GM21825 (cell line): ENCODE measurements at regions not wholly inside any gene's neighbourhood (a gene's known extent, or its start where the extent isn't known, plus 50 kb on each side); places are given as distances from the start of the nearest gene placed in this dataset.

Experiments
- ATAC-seq: cut with Tn5 transposase; IDR thresholded peaks from one replicate; pipeline ENCODE4 v1.9.1; 2021; ENCODE audit warnings: mild to moderate bottlenecking, moderate library complexity; ENCODE audit not compliant: unreplicated experiment

GRCh38 chr2:21910832-21911507 is 787.2 kb downstream of the TDRD15 start:
- no peak for ATAC-seq

- no peak for ATAC-seq
These were observed 788.6 kb downstream of the TDRD15 start for GRCh38 chr2:21912405-21912804.

GRCh38 chr2:21915201-21915600 is 791.4 kb downstream of the TDRD15 start:
- no peak for ATAC-seq

- ATAC-seq = no peak
These were observed 793.3 kb downstream of the TDRD15 start for GRCh38 chr2:21916934-21917522.

- no peak for ATAC-seq
These were observed 797.0 kb downstream of the TDRD15 start for GRCh38 chr2:21920721-21921120.

GRCh38 chr2:21924640-21925285 is 801.0 kb downstream of the TDRD15 start:
- ATAC-seq = peak; percentile 74

- no peak for ATAC-seq
These were observed 804.5 kb downstream of the TDRD15 start for GRCh38 chr2:21928292-21928691.

GRCh38 chr2:21930226-21930625 is 806.5 kb downstream of the TDRD15 start:
- no peak for ATAC-seq

- no peak for ATAC-seq
These were observed 816.2 kb downstream of the TDRD15 start for GRCh38 chr2:21939967-21940366.

- ATAC-seq = no peak
These were observed 820.8 kb downstream of the TDRD15 start for GRCh38 chr2:21944536-21944935.

GRCh38 chr2:21945658-21946057 is 821.9 kb downstream of the TDRD15 start:
- ATAC-seq = no peak

GRCh38 chr2:21947046-21947445 is 823.3 kb downstream of the TDRD15 start:
- no peak for ATAC-seq

GRCh38 chr2:21966139-21966538 is 842.4 kb downstream of the TDRD15 start:
- no peak for ATAC-seq

GRCh38 chr2:21970971-21971370 is 847.2 kb downstream of the TDRD15 start:
- no peak for ATAC-seq

GRCh38 chr2:21972586-21972985 is 848.8 kb downstream of the TDRD15 start:
- ATAC-seq = no peak

- ATAC-seq = no peak
These were observed 857.4 kb downstream of the TDRD15 start for GRCh38 chr2:21981127-21981526.

GRCh38 chr2:21993002-21993401 is 869.2 kb downstream of the TDRD15 start:
- no peak for ATAC-seq

- ATAC-seq = no peak
These were observed 872.6 kb downstream of the TDRD15 start for GRCh38 chr2:21996339-21996738.

GRCh38 chr2:21999522-21999921 is 875.8 kb downstream of the TDRD15 start:
- ATAC-seq = no peak

- no peak for ATAC-seq
These were observed 878.3 kb downstream of the TDRD15 start for GRCh38 chr2:22002066-22002465.

- no peak for ATAC-seq
These were observed 879.5 kb downstream of the TDRD15 start for GRCh38 chr2:22003270-22003669.

GRCh38 chr2:22011048-22011447 is 887.3 kb downstream of the TDRD15 start:
- no peak for ATAC-seq
